Activated naive CD4-positive, alpha-beta T cell treated with anti-CD3 and anti-CD28 coated beads for 36 hours (primary cell): ENCODE measurements at regions not wholly inside any gene's neighbourhood (a gene's known extent, or its start where the extent isn't known, plus 50 kb on each side); places are given as distances from the start of the nearest gene placed in this dataset.
"Not testable (repeated sequence)": the region's sequence is repeated elsewhere in the genome, so short reads cannot be mapped to it uniquely, and the experiment has no call there.

Experiments
- CTCF ChIA-PET: fragments of 350-600 bp; sonication (Branson Sonifier 250); formaldehyde crosslinking; loops from one replicate; lab custom pipeline; 2021; ENCODE audit warnings: antibody characterized with exemption; lab: Charles Lee
- DNase-seq: peaks from one replicate; pipeline ENCODE4 v3.0.0-alpha.2; 2020
- H3K27ac Mint-ChIP-seq: one replicate; pipeline ENCODE4 v1.8.0; 2021; ENCODE audit warnings: mild to moderate bottlenecking, mixed read lengths
- H3K27me3 Mint-ChIP-seq: one replicate; pipeline ENCODE4 v1.8.0; 2021; ENCODE audit warnings: low read depth, mixed read lengths
- H3K36me3 Mint-ChIP-seq: one replicate; pipeline ENCODE4 v1.8.0; 2021; ENCODE audit warnings: low read depth, mixed read lengths
- H3K4me1 Mint-ChIP-seq: one replicate; pipeline ENCODE4 v1.8.0; 2021; ENCODE audit warnings: low read depth, mixed read lengths
- H3K4me3 Mint-ChIP-seq: one replicate; pipeline ENCODE4 v1.8.0; 2021; ENCODE audit warnings: mild to moderate bottlenecking, moderate library complexity, mixed read lengths
- H3K9me3 Mint-ChIP-seq: one replicate; pipeline ENCODE4 v1.8.0; 2021; ENCODE audit warnings: mixed read lengths
- intact Hi-C: fragments of 100-400 bp; cut with micrococcal nuclease; formaldehyde crosslinking; loops from one replicate; pipeline ENCODE4 v1.15.1; 2023

GRCh38 chrX:2577844-2578466, 77.2 kb upstream of the DHRSX start:
- CTCF ChIA-PET, result no interaction called here
- Mint-ChIP-seq H3K4me1 (peaks cover 5% of the 10 kb centered on the region), H3K36me3 (no peaks in the 10 kb centered on the region), H3K9me3 (no peaks in the 10 kb centered on the region), H3K27me3 (peaks cover 30% of the 10 kb centered on the region), H3K4me3 (no peak overlapping the region), H3K27ac (no peak overlapping the region)
- intact Hi-C loops, result no loop called here
- DNase-seq, result no peak

- H3K27me3 Mint-ChIP-seq, result peaks cover 20% of the 10 kb centered on the region
- DNase-seq, result no peak
- intact Hi-C loops, result no loop called here
- H3K36me3 Mint-ChIP-seq, result no peaks in the 10 kb centered on the region
- no peaks in the 10 kb centered on the region for H3K4me1 Mint-ChIP-seq
- H3K4me3 Mint-ChIP-seq, result no peak overlapping the region
- no peak overlapping the region for H3K27ac Mint-ChIP-seq
- H3K9me3 Mint-ChIP-seq, result no peaks in the 10 kb centered on the region
- CTCF ChIA-PET, result no interaction called here
Observed at GRCh38 chrX:2576793-2577192, 76.0 kb upstream of the DHRSX start.

GRCh38 chrX:2574271-2574670, 73.5 kb upstream of the DHRSX start:
- H3K9me3 Mint-ChIP-seq, result peaks cover 3% of the 10 kb centered on the region
- CTCF ChIA-PET, result no interaction called here
- no peaks in the 10 kb centered on the region for H3K36me3 Mint-ChIP-seq
- intact Hi-C loops, result no loop called here
- H3K4me3 Mint-ChIP-seq, result no peak overlapping the region
- H3K27ac Mint-ChIP-seq, result no peak overlapping the region
- peaks cover 12% of the 10 kb centered on the region for H3K27me3 Mint-ChIP-seq
- no peaks in the 10 kb centered on the region for H3K4me1 Mint-ChIP-seq
- DNase-seq, result no peak

- no peaks in the 10 kb centered on the region for H3K4me1 Mint-ChIP-seq
- CTCF ChIA-PET, result no interaction called here
- peaks cover 3% of the 10 kb centered on the region for H3K9me3 Mint-ChIP-seq
- H3K27ac Mint-ChIP-seq, result no peak overlapping the region
- no peak overlapping the region for H3K4me3 Mint-ChIP-seq
- DNase-seq, result no peak
- intact Hi-C loops, result no loop called here
- H3K36me3 Mint-ChIP-seq, result no peaks in the 10 kb centered on the region
- H3K27me3 Mint-ChIP-seq, result no peaks in the 10 kb centered on the region
Observed at GRCh38 chrX:2572740-2573139, 72.0 kb upstream of the DHRSX start.

GRCh38 chrX:2568125-2568524, 67.3 kb upstream of the DHRSX start:
- Mint-ChIP-seq H3K9me3 (peaks cover 3% of the 10 kb centered on the region), H3K4me3 (no peak overlapping the region), H3K27me3 (no peaks in the 10 kb centered on the region), H3K4me1 (no peaks in the 10 kb centered on the region), H3K36me3 (no peaks in the 10 kb centered on the region), H3K27ac (no peak overlapping the region)
- intact Hi-C loops, result no loop called here
- DNase-seq, result no peak
- CTCF ChIA-PET, result no interaction called here

GRCh38 chrX:2566055-2566454, 65.3 kb upstream of the DHRSX start:
- Mint-ChIP-seq H3K9me3 (peaks cover 3% of the 10 kb centered on the region), H3K4me3 (no peak overlapping the region), H3K27me3 (no peaks in the 10 kb centered on the region), H3K27ac (no peak overlapping the region), H3K36me3 (no peaks in the 10 kb centered on the region), H3K4me1 (no peaks in the 10 kb centered on the region)
- DNase-seq, result no peak
- intact Hi-C loops, result no loop called here
- CTCF ChIA-PET, result no interaction called here

GRCh38 chrX:2561456-2561855, 60.7 kb upstream of the DHRSX start:
- no peaks in the 10 kb centered on the region for H3K9me3 Mint-ChIP-seq
- H3K36me3 Mint-ChIP-seq, result no peaks in the 10 kb centered on the region
- no peaks in the 10 kb centered on the region for H3K4me1 Mint-ChIP-seq
- H3K4me3 Mint-ChIP-seq, result no peak overlapping the region
- peaks cover 13% of the 10 kb centered on the region for H3K27me3 Mint-ChIP-seq
- intact Hi-C loops, result no loop called here
- no peak overlapping the region for H3K27ac Mint-ChIP-seq
- CTCF ChIA-PET, result no interaction called here
- DNase-seq, result no peak

GRCh38 chrX:2559124-2559523, 58.3 kb upstream of the DHRSX start:
- Mint-ChIP-seq H3K9me3 (no peaks in the 10 kb centered on the region), H3K36me3 (no peaks in the 10 kb centered on the region), H3K4me3 (no peak overlapping the region), H3K27me3 (peaks cover 16% of the 10 kb centered on the region), H3K27ac (no peak overlapping the region), H3K4me1 (no peaks in the 10 kb centered on the region)
- no peak for DNase-seq
- intact Hi-C loops, result no loop called here
- CTCF ChIA-PET, result no interaction called here

GRCh38 chrX:2554891-2555290, 54.1 kb upstream of the DHRSX start:
- no peak overlapping the region for H3K4me3 Mint-ChIP-seq
- no peak overlapping the region for H3K27ac Mint-ChIP-seq
- CTCF ChIA-PET, result no interaction called here
- peaks cover 16% of the 10 kb centered on the region for H3K27me3 Mint-ChIP-seq
- DNase-seq, result no peak
- intact Hi-C loops, result no loop called here
- H3K36me3 Mint-ChIP-seq, result no peaks in the 10 kb centered on the region
- no peaks in the 10 kb centered on the region for H3K9me3 Mint-ChIP-seq
- H3K4me1 Mint-ChIP-seq, result no peaks in the 10 kb centered on the region

- intact Hi-C loops, H3K9me3 Mint-ChIP-seq, CTCF ChIA-PET, H3K27ac Mint-ChIP-seq, H3K36me3 Mint-ChIP-seq, H3K4me1 Mint-ChIP-seq, H3K4me3 Mint-ChIP-seq, DNase-seq: not testable (repeated sequence)
- H3K27me3 Mint-ChIP-seq, result peaks cover 15% of the 10 kb centered on the region
Observed at GRCh38 chrX:2554066-2554465, 53.3 kb upstream of the DHRSX start.

- Mint-ChIP-seq H3K4me3 (no peak overlapping the region), H3K27ac (no peak overlapping the region), H3K36me3 (no peaks in the 10 kb centered on the region), H3K27me3 (peaks cover 13% of the 10 kb centered on the region), H3K4me1 (no peaks in the 10 kb centered on the region), H3K9me3 (no peaks in the 10 kb centered on the region)
- CTCF ChIA-PET, result no interaction called here
- intact Hi-C loops, result no loop called here
- DNase-seq, result no peak
Observed at GRCh38 chrX:2552621-2553201, 51.9 kb upstream of the DHRSX start.

GRCh38 chrX:2550328-2551020, 49.7 kb upstream of the DHRSX start:
- H3K4me1 Mint-ChIP-seq, result no peaks in the 10 kb centered on the region
- peaks cover 6% of the 10 kb centered on the region for H3K9me3 Mint-ChIP-seq
- H3K27ac Mint-ChIP-seq, result no peak overlapping the region
- DNase-seq, result no peak
- H3K36me3 Mint-ChIP-seq, result no peaks in the 10 kb centered on the region
- H3K4me3 Mint-ChIP-seq, result no peak overlapping the region
- CTCF ChIA-PET, result no interaction called here
- peaks cover 9% of the 10 kb centered on the region for H3K27me3 Mint-ChIP-seq
- intact Hi-C loops, result no loop called here
